ENCODE measurements at regions not wholly inside any gene's neighbourhood (a gene's known extent, or its start where the extent isn't known, plus 50 kb on each side); places are given as distances from the start of the nearest gene placed in this dataset.

- TF ChIP-seq FOXO4 (CRISPR knock-in tag; conservative IDR thresholded peaks at IDR 0.05) (no peak), PLSCR1 (CRISPR knock-in tag; IDR thresholded peaks at IDR 0.05; ENCODE audit: borderline replicate concordance) (no peak), ATF5 (CRISPR knock-in tag; IDR thresholded peaks at IDR 0.05; ENCODE audit: low read depth) (no peak), AHDC1 (CRISPR knock-in tag; IDR thresholded peaks at IDR 0.05; ENCODE audit: borderline replicate concordance) (peak; percentile 61; the same call in 1 of the 2 replicates), ZNF646 (CRISPR knock-in tag; IDR thresholded peaks at IDR 0.05) (no peak), ZFP36L1 (CRISPR knock-in tag; IDR thresholded peaks at IDR 0.05) (no peak), LRRFIP1 (CRISPR knock-in tag; conservative IDR thresholded peaks at IDR 0.05) (no peak), EEA1 (CRISPR knock-in tag; IDR thresholded peaks at IDR 0.05; ENCODE audit: borderline replicate concordance) (no peak), MIER2 (CRISPR knock-in tag; IDR thresholded peaks at IDR 0.05) (no peak), SALL1 (CRISPR knock-in tag; IDR thresholded peaks at IDR 0.05) (peak; percentile 75), YEATS2 (CRISPR knock-in tag; IDR thresholded peaks at IDR 0.05; ENCODE audit: borderline replicate concordance) (no peak)
These were observed 147.6 kb upstream of the ATP6AP2 start (continued) for GRCh38 chrX:40433160-40433559.

Data from HepG2 (cell line).